Activated CD8-positive, alpha-beta T cell treated with anti-CD3 and anti-CD28 coated beads for 36 hours (primary cell): ENCODE measurements at regions not wholly inside any gene's neighbourhood (a gene's known extent, or its start where the extent isn't known, plus 50 kb on each side); places are given as distances from the start of the nearest gene placed in this dataset.

Source experiments
- ATAC-seq: fragments of 200-7000 bp; cut with Tn5 transposase; one replicate; pipeline ENCODE4 v1.10.0; 2021; ENCODE audit warnings: mild to moderate bottlenecking, moderate library complexity
- CTCF ChIA-PET: fragments of 350-600 bp; sonication (Branson Sonifier 250); formaldehyde crosslinking; loops from one replicate; lab custom pipeline; 2021; ENCODE audit warnings: antibody characterized with exemption; lab: Charles Lee
- POLR2A ChIA-PET: fragments of 350-600 bp; sonication (Branson Sonifier 250); formaldehyde crosslinking; loops from one replicate; lab custom pipeline; 2021; ENCODE audit warnings: antibody characterized with exemption; lab: Charles Lee
- DNase-seq: peaks from one replicate; pipeline ENCODE4 v3.0.0-alpha.2; 2020
- H3K27ac Mint-ChIP-seq: one replicate; pipeline ENCODE4 v1.8.0; 2021; ENCODE audit warnings: mild to moderate bottlenecking, mixed read lengths
- H3K27me3 Mint-ChIP-seq: one replicate; pipeline ENCODE4 v1.8.0; 2021; ENCODE audit warnings: mixed read lengths
- H3K36me3 Mint-ChIP-seq: one replicate; pipeline ENCODE4 v1.8.0; 2021; ENCODE audit warnings: low read depth, mixed read lengths
- H3K4me1 Mint-ChIP-seq: one replicate; pipeline ENCODE4 v1.8.0; 2021; ENCODE audit warnings: low read depth, mixed read lengths
- H3K4me3 Mint-ChIP-seq: one replicate; pipeline ENCODE4 v1.8.0; 2021; ENCODE audit warnings: mild to moderate bottlenecking, moderate library complexity, mixed read lengths
- H3K9me3 Mint-ChIP-seq: one replicate; pipeline ENCODE4 v1.8.0; 2021; ENCODE audit warnings: mixed read lengths
- CTCF ChIP-seq: fragments of 200-600 bp; IDR thresholded peaks from one replicate; pipeline ENCODE4 v1.8.0; 2022; ENCODE audit warnings: antibody characterized with exemption, mild to moderate bottlenecking
- intact Hi-C: fragments of 100-400 bp; cut with micrococcal nuclease; formaldehyde crosslinking; loops from one replicate; pipeline ENCODE4 v1.10.0; 2022

- Mint-ChIP-seq H3K27ac (no peak overlapping the region), H3K27me3 (no peaks in the 10 kb centered on the region), H3K36me3 (no peaks in the 10 kb centered on the region), H3K4me3 (no peak overlapping the region), H3K4me1 (no peaks in the 10 kb centered on the region), H3K9me3 (peaks cover 19% of the 10 kb centered on the region)
- TF ChIP-seq CTCF: no peak
- ATAC-seq (no peak), DNase-seq (no peak)
- ChIA-PET POLR2A (no interaction called here), CTCF (no interaction called here)
- intact Hi-C loops: no loop called here
Observed at GRCh38 chr4:44100456-44100855, 348.2 kb downstream of the KCTD8 start.

DNA sequence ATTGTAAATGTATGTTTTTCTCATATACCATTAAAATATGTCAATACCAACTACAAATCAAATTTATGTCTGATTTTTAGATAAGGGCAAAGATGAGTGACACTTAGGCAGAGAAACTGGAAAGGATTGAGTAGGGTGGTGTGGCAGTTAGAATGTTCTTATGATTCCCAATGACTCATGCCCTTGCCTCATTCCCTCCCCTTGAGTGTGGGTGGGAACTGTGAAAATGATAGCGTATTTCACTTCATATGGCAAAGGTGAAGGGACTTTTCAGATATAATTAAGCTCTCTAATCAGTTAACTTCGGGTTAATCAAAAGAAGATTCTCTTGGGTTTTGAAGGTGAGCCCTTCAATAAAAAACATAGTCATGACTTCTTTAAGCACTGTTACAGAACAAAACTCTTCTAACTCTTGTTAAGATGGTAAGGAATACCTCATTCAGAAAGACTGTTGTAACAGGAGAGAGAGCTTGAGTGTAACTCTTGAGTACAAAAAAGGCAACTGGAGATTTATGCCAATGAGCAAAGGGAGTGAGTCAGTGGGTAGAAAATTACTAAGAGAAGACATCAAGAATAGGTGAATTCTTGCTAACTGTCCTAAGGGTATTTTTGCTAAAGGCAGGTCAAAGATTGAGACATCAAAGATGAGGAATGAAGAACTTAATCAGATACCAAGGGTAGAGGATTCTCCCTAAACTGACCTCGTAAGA lies 329.5 kb downstream of the KCTD8 start:
- no peaks in the 10 kb centered on the region for H3K36me3 Mint-ChIP-seq
- no peaks in the 10 kb centered on the region for H3K27me3 Mint-ChIP-seq
- H3K27ac Mint-ChIP-seq: no peak overlapping the region
- no peak for TF ChIP-seq CTCF
- intact Hi-C loops: no loop called here
- H3K4me3 Mint-ChIP-seq: no peak overlapping the region
- ChIA-PET CTCF (no interaction called here), POLR2A (no interaction called here)
- H3K9me3 Mint-ChIP-seq: peaks cover 2% of the 10 kb centered on the region
- ATAC-seq: no peak
- DNase-seq: no peak
- H3K4me1 Mint-ChIP-seq: no peaks in the 10 kb centered on the region

DNA sequence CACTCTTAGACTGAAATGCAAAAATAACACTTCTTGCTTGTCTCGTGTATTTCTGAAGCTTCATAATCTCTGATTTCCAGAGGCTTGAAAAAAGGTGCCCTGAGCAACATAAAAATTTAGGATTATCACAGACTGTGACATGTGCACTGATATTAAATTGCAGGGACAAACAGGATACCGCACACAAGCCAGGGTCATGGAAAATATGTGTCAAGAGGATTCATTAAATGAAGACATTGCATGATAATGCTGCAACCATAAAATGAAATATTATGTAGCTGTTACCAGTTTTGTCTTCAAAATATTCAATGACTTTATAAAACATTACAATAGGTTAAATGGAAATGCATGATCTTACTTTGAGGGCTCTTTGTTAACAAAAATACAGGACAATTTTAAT lies 328.0 kb downstream of the KCTD8 start:
- intact Hi-C loops: no loop called here

DNA sequence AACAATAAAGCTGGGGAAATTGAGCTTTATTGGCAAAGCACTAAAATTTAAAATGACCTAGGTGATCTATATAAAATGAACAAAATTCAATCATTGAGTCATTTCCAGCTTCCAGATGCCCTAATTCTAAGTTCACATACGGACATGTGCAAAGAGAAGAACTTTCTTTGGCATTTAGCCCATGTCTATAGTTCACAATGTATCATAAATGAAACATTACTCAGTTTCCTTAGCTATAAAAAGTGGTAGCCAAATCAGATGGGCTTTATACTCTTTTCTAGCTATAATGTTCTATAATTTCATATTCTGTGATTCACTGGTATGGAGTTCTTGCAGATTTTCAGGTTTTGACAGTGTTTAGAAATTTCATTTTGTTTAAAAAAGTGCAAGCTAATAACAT lies 327.4 kb downstream of the KCTD8 start:
- no peaks in the 10 kb centered on the region for H3K4me1 Mint-ChIP-seq
- no peak for ATAC-seq
- H3K36me3 Mint-ChIP-seq: no peaks in the 10 kb centered on the region
- no peak for TF ChIP-seq CTCF
- no peak for DNase-seq
- no peak overlapping the region for H3K27ac Mint-ChIP-seq
- H3K9me3 Mint-ChIP-seq: peaks cover 3% of the 10 kb centered on the region
- POLR2A ChIA-PET: no interaction called here
- H3K27me3 Mint-ChIP-seq: no peaks in the 10 kb centered on the region
- CTCF ChIA-PET: interaction anchor here (0.8 kb wide), 1 partner anchor 128 kb away, joined by 3 read pairs; no protein-coding TSS in a partner anchor
- intact Hi-C loops: no loop called here
- H3K4me3 Mint-ChIP-seq: no peak overlapping the region

More for the DNA sequence above, 328.0 kb downstream of the KCTD8 start:
- H3K9me3 Mint-ChIP-seq: peaks cover 3% of the 10 kb centered on the region
- DNase-seq: no peak
- ChIA-PET POLR2A (no interaction called here), CTCF (interaction anchor here (0.8 kb wide), 1 partner anchor 127 kb away, joined by 3 read pairs; no protein-coding TSS in a partner anchor)
- H3K36me3 Mint-ChIP-seq: no peaks in the 10 kb centered on the region
- no peaks in the 10 kb centered on the region for H3K4me1 Mint-ChIP-seq
- no peak overlapping the region for H3K4me3 Mint-ChIP-seq
- no peak for TF ChIP-seq CTCF
- no peak overlapping the region for H3K27ac Mint-ChIP-seq
- H3K27me3 Mint-ChIP-seq: no peaks in the 10 kb centered on the region
- no peak for ATAC-seq
